NCI-H2107 treated with DMSO at 0.1 percent for 48 hours (cell line): ENCODE measurements at regions not wholly inside any gene's neighbourhood (a gene's known extent, or its start where the extent isn't known, plus 50 kb on each side); places are given as distances from the start of the nearest gene placed in this dataset.

ENCODE experiments used
- DNase-seq: peaks from one replicate; lab custom pipeline; 2025; ENCODE audit not compliant: unreplicated experiment; lab: John Stamatoyannopoulos, UW

- no peak for DNase-seq
These were observed 63.6 kb downstream of the PCDH7 start for GRCh38 chr4:30783751-30784150.

GRCh38 chr4:30789219-30789671, 69.1 kb downstream of the PCDH7 start:
- DNase-seq: no peak

- DNase-seq: no peak
These were observed 70.0 kb downstream of the PCDH7 start for GRCh38 chr4:30790123-30790522.

- no peak for DNase-seq
These were observed 70.8 kb downstream of the PCDH7 start for GRCh38 chr4:30790998-30791397.

GRCh38 chr4:30792601-30793000, 72.4 kb downstream of the PCDH7 start:
- no peak for DNase-seq

GRCh38 chr4:30801876-30802275, 81.7 kb downstream of the PCDH7 start:
- DNase-seq: no peak

GRCh38 chr4:30802622-30803323, 82.6 kb downstream of the PCDH7 start:
- no peak for DNase-seq

GRCh38 chr4:30808276-30808675, 88.1 kb downstream of the PCDH7 start:
- no peak for DNase-seq

GRCh38 chr4:30811296-30811695, 91.1 kb downstream of the PCDH7 start:
- no peak for DNase-seq

- DNase-seq: no peak
These were observed 95.5 kb downstream of the PCDH7 start for GRCh38 chr4:30815685-30816084.

- no peak for DNase-seq
These were observed 97.3 kb downstream of the PCDH7 start for GRCh38 chr4:30817447-30817846.

GRCh38 chr4:30818541-30818940, 98.4 kb downstream of the PCDH7 start:
- no peak for DNase-seq

- DNase-seq: no peak
These were observed 101.1 kb downstream of the PCDH7 start for GRCh38 chr4:30821275-30821674.

- no peak for DNase-seq
These were observed 101.9 kb downstream of the PCDH7 start for GRCh38 chr4:30821859-30822612.

GRCh38 chr4:30822911-30823551, 102.9 kb downstream of the PCDH7 start:
- DNase-seq: no peak

- no peak for DNase-seq
These were observed 105.0 kb downstream of the PCDH7 start for GRCh38 chr4:30825008-30825770.

- DNase-seq: no peak
These were observed 108.2 kb downstream of the PCDH7 start for GRCh38 chr4:30828264-30828926.

GRCh38 chr4:30832639-30833038, 112.5 kb downstream of the PCDH7 start:
- DNase-seq: no peak

- DNase-seq: no peak
These were observed 113.0 kb downstream of the PCDH7 start for GRCh38 chr4:30833206-30833605.

- DNase-seq: no peak
These were observed 114.9 kb downstream of the PCDH7 start for GRCh38 chr4:30835044-30835443.

- DNase-seq: no peak
These were observed 116.1 kb downstream of the PCDH7 start for GRCh38 chr4:30836231-30836630.
